ENCODE measurements at regions not wholly inside any gene's neighbourhood (a gene's known extent, or its start where the extent isn't known, plus 50 kb on each side); places are given as distances from the start of the nearest gene placed in this dataset.

DNA sequence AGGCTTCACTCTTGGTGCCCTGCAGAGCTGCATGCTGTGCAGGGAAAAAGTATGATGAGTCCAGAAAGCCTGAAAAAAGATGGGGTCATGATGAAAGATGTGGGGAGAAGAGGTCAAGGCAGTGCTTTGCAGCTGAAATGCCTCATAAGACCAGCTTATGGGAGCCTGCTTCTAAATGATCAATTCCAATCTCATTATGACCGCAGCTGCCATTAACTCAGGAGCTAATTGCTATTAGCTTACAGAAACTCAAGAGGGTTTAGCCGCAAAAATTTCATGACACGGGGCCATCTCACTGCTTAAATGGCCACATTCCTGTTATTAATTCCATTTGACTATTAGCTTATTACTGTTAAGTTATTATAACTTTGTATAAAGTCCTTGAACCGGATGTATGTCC, 502.9 kb upstream of the ZMIZ1 start:
- H2AFZ ChIP-seq (ENCODE audit: low read length), result no peak overlapping the region
- H3K4me2 ChIP-seq (ENCODE audit: low read length), result no peak overlapping the region
- no peaks in the 10 kb centered on the region for H3K36me3 ChIP-seq (ENCODE audit: low read depth, low read length)
- no peak overlapping the region for H3K4me3 ChIP-seq (ENCODE audit: low read length)
- ChIA-PET CTCF (no interaction called here), POLR2A (ENCODE audit: unreplicated experiment) (interaction anchor here (0.7 kb wide), 1 partner anchor 99 kb away, joined by 3 read pairs; no protein-coding TSS in a partner anchor)
- no TSS peak for BruUV-seq (replicated peaks)
- TF ChIP-seq EZH2 (IDR thresholded peaks at IDR 0.05; ENCODE audit: low read length, unreplicated experiment) (no peak), EZH2phosphoT487 (IDR thresholded peaks at IDR 0.05; ENCODE audit: borderline replicate concordance, low read length) (no peak; the same call in 1 of the 2 replicates)
- TF ChIP-seq, protein P1, sequence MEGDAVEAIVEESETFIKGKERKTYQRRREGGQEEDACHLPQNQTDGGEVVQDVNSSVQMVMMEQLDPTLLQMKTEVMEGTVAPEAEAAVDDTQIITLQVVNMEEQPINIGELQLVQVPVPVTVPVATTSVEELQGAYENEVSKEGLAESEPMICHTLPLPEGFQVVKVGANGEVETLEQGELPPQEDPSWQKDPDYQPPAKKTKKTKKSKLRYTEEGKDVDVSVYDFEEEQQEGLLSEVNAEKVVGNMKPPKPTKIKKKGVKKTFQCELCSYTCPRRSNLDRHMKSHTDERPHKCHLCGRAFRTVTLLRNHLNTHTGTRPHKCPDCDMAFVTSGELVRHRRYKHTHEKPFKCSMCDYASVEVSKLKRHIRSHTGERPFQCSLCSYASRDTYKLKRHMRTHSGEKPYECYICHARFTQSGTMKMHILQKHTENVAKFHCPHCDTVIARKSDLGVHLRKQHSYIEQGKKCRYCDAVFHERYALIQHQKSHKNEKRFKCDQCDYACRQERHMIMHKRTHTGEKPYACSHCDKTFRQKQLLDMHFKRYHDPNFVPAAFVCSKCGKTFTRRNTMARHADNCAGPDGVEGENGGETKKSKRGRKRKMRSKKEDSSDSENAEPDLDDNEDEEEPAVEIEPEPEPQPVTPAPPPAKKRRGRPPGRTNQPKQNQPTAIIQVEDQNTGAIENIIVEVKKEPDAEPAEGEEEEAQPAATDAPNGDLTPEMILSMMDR (conservative IDR thresholded peaks at IDR 0.05; ENCODE audit: low read depth, low read length), result no peak
- H3K27ac ChIP-seq (ENCODE audit: low read length), result no peak overlapping the region
- H3K9me2 ChIP-seq (replicated peaks; ENCODE audit: low read length), result 0 out of 2 replicates have a peak, but pooled peaks cover 4% of the 10 kb centered on the region
- DNase-seq (no peak), ATAC-seq (no peak)
- no peak overlapping the region for H3K9ac ChIP-seq (ENCODE audit: low read length)
- no peaks in the 10 kb centered on the region for H3F3A ChIP-seq (ENCODE audit: low read length, unreplicated experiment)
- H3K27me3 ChIP-seq (ENCODE audit: low read length), result peaks cover 70% of the 10 kb centered on the region
- intact Hi-C loops (cut with micrococcal nuclease), result no loop called here
- 0 out of 2 replicates have a peak, but pooled peaks cover 4% of the 10 kb centered on the region for H3K4me1 ChIP-seq (ENCODE audit: insufficient read depth, low read length)
- no peaks in the 10 kb centered on the region for H4K20me1 ChIP-seq (ENCODE audit: low read length)
- H3K79me2 ChIP-seq (ENCODE audit: low read length), result no peaks in the 10 kb centered on the region
- H3K9me3 ChIP-seq (ENCODE audit: low read length), result no peaks in the 10 kb centered on the region

DNA sequence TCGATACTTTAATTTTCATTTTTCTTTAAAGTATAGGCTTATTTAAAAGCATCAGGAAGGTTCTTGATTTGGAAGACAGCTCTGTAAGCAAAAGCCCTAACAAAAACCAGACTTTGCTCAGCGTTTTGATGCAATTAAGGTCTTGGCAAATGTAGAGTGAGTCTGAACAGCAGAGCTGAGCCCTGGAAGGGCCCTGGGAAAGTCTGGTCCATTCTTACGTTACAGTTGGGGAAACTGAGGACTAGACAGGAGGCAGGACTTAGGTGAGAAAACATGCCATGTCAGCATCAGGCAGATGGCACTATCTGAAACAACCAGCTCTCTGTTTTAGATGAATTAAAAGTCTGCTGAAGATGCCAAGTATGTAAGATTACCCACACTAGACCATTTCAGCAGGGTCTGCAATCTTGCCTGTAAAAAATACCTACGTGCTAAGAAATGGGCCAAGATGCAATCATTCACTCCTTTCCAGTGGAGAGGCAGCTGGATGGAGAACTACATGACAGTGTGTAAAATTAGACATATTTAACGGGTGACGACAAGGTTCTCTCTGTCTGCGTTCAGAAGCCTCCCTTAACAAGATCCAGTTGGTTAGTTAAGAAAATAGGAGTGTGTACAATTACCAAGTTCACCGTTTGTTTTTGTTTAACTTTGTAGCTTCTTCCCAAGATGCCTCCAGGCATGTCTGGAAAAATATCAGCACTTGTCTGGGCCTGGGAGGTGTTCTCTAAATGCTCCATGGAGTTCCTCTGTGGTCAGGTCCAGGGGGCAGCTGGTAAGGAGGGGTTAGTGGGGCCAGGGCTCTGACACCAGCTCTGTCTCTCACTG, 502.3 kb upstream of the ZMIZ1 start:
- DNase-seq (no peak), ATAC-seq (no peak)
- 0 out of 2 replicates have a peak, but pooled peaks cover 4% of the 10 kb centered on the region for H3K4me1 ChIP-seq (ENCODE audit: insufficient read depth, low read length)
- H3K27me3 ChIP-seq (ENCODE audit: low read length), result peaks cover 66% of the 10 kb centered on the region
- H3K79me2 ChIP-seq (ENCODE audit: low read length), result no peaks in the 10 kb centered on the region
- BruUV-seq (replicated peaks), result no TSS peak
- no peak overlapping the region for H3K27ac ChIP-seq (ENCODE audit: low read length)
- H3F3A ChIP-seq (ENCODE audit: low read length, unreplicated experiment), result no peaks in the 10 kb centered on the region
- no peaks in the 10 kb centered on the region for H3K36me3 ChIP-seq (ENCODE audit: low read depth, low read length)
- H3K9me3 ChIP-seq (ENCODE audit: low read length), result no peaks in the 10 kb centered on the region
- TF ChIP-seq, protein P1 (conservative IDR thresholded peaks at IDR 0.05; ENCODE audit: low read depth, low read length), result no peak
- TF ChIP-seq EZH2phosphoT487 (IDR thresholded peaks at IDR 0.05; ENCODE audit: borderline replicate concordance, low read length) (no peak), EZH2 (IDR thresholded peaks at IDR 0.05; ENCODE audit: low read length, unreplicated experiment) (no peak)
- H3K9me2 ChIP-seq (replicated peaks; ENCODE audit: low read length), result 0 out of 2 replicates have a peak, but pooled peaks cover 4% of the 10 kb centered on the region
- ChIA-PET CTCF (no interaction called here), POLR2A (ENCODE audit: unreplicated experiment) (interaction anchor here (0.6 to 0.7 kb wide), 2 partner anchors 21 to 99 kb away, joined by 3 to 4 read pairs; no protein-coding TSS in a partner anchor)
- H3K4me2 ChIP-seq (ENCODE audit: low read length), result no peak overlapping the region
- intact Hi-C loops (cut with micrococcal nuclease), result no loop called here
- no peak overlapping the region for H3K9ac ChIP-seq (ENCODE audit: low read length)
- no peak overlapping the region for H3K4me3 ChIP-seq (ENCODE audit: low read length)
- no peaks in the 10 kb centered on the region for H4K20me1 ChIP-seq (ENCODE audit: low read length)
- H2AFZ ChIP-seq (ENCODE audit: low read length), result no peak overlapping the region

Data from PC-3 (cell line).